ENCODE measurements at regions not wholly inside any gene's neighbourhood (a gene's known extent, or its start where the extent isn't known, plus 50 kb on each side); places are given as distances from the start of the nearest gene placed in this dataset.

DNA sequence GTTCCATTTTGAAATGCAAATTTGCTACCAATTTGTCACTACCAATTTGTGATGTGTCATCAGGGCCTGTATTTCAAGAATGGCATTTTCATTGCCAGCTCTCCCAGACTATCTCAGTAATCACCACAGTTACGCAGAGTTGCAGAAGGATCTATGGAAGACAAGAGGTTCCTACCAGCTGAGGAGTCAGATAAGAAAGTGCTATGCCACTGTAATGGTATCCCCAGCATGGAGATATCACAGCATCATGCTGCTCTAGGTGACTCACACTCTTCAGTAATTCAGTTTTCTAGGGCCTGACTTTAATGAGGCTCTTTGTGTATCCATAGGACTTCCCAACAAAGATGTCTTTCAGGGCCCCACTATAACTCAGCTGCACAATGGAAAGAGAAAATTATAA lies 490.3 kb downstream of the ARHGEF28 start:
- in situ Hi-C loops (cut with MboI), result no loop called here
- no peak overlapping the region for H3K4me2 ChIP-seq (ENCODE audit: control insufficient read depth, insufficient read depth)
- ATAC-seq (no peak), DNase-seq (ENCODE audit: low read depth, low spot score) (no peak), FAIRE-seq (no peak)
- no peak overlapping the region for H3K4me3 ChIP-seq
- intact Hi-C loops (cut with micrococcal nuclease; ENCODE audit: unreplicated experiment), result no loop called here
- 53% methylated on average over 1 of the region's 1 CpG for WGBS (ENCODE audit: insufficient coverage, insufficient replicate concordance, low lambda C conversion rate, missing lambda C conversion rate)
- CTCF ChIA-PET, result interaction anchor here (1.6 kb wide), 1 partner anchor 9 kb away, joined by 3 read pairs; no protein-coding TSS in a partner anchor
- POLR2A ChIA-PET, result interaction anchor here (0.5 kb wide), 1 partner anchor 743 kb away, joined by 5 read pairs; no protein-coding TSS in a partner anchor
- peaks cover 0 to 6% of the 10 kb centered on the region in 2 experiments; a peak in 2 of 4 replicates for H3K27me3 ChIP-seq (replicated peaks in 1 of 2; ENCODE audit: control insufficient read depth in 2 of 2, insufficient read depth in 2 of 2, low read length in 1 of 2)
- H2AFZ ChIP-seq (ENCODE audit: control insufficient read depth, low read depth, low read length), result no peak overlapping the region
- SMC1A ChIA-PET (ENCODE audit: uncharacterized antibody, unreplicated experiment), result no interaction called here
- H3K9me3 ChIP-seq (replicated peaks; ENCODE audit: control insufficient read depth, insufficient read depth, low read length), result no peaks in the 10 kb centered on the region; the same call in 2 of the 3 replicates
- BruUV-seq (replicated peaks), result no TSS peak
- RAD21 ChIA-PET (ENCODE audit: unreplicated experiment), result no interaction called here
- no peaks in the 10 kb centered on the region for H4K20me1 ChIP-seq (ENCODE audit: control insufficient read depth, insufficient read depth)
- H3K36me3 ChIP-seq (ENCODE audit: control insufficient read depth in 2 of 2, insufficient read depth in 2 of 2, low read length in 1 of 2), result no peaks in the 10 kb centered on the region
- no peak overlapping the region for H3K9ac ChIP-seq (ENCODE audit: control insufficient read depth, insufficient read depth, low read length)
- TF ChIP-seq BHLHE40 (IDR thresholded peaks at IDR 0.05; ENCODE audit: borderline replicate concordance in 1 of 2, low read depth in 2 of 2, low read length in 1 of 2), result no peak
- H3K79me2 ChIP-seq (ENCODE audit: control insufficient read depth, insufficient read depth, low read length), result no peaks in the 10 kb centered on the region
- H3K4me1 ChIP-seq (ENCODE audit: control insufficient read depth, insufficient read depth, low read length), result no peaks in the 10 kb centered on the region
- H3K27ac ChIP-seq (ENCODE audit: control insufficient read depth, insufficient read depth), result no peak overlapping the region

- no peaks in the 10 kb centered on the region for H3K36me3 ChIP-seq (ENCODE audit: control insufficient read depth in 2 of 2, insufficient read depth in 2 of 2, low read length in 1 of 2)
- POLR2A ChIA-PET, result no interaction called here
- TF ChIP-seq PKNOX1 (IDR thresholded peaks at IDR 0.05), result no peak
- no peak for TF ChIP-seq NR2F1 (conservative IDR thresholded peaks at IDR 0.05)
- no peak for TF ChIP-seq ZSCAN29 (IDR thresholded peaks at IDR 0.05)
- no peak for TF ChIP-seq MTA2 (IDR thresholded peaks at IDR 0.05; ENCODE audit: low read depth)
- TF ChIP-seq RAD21 (IDR thresholded peaks at IDR 0.05; ENCODE audit: insufficient read depth, low read depth, low read length), result no peak
- no peak for TF ChIP-seq RUNX3 (IDR thresholded peaks at IDR 0.05; ENCODE audit: low read length)
- TF ChIP-seq YBX1 (IDR thresholded peaks at IDR 0.05), result no peak
- no peak for TF ChIP-seq POU2F2 (IDR thresholded peaks at IDR 0.05; ENCODE audit: borderline replicate concordance, low read depth, low read length)
- TF ChIP-seq ZNF622 (IDR thresholded peaks at IDR 0.05), result no peak
- no peak for TF ChIP-seq MAX (IDR thresholded peaks at IDR 0.05; ENCODE audit: low read depth, low read length)
- TF ChIP-seq SREBF1 (IDR thresholded peaks at IDR 0.05; ENCODE audit: low read length), result no peak
- no peak overlapping the region for H3K4me2 ChIP-seq (ENCODE audit: control insufficient read depth, insufficient read depth)
- H3K27me3 ChIP-seq (replicated peaks in 1 of 2; ENCODE audit: control insufficient read depth in 2 of 2, insufficient read depth in 2 of 2, low read length in 1 of 2), result no peaks in the 10 kb centered on the region; a peak in 1 of 4 replicates
- no peaks in the 10 kb centered on the region for H3K4me1 ChIP-seq (ENCODE audit: control insufficient read depth, insufficient read depth, low read length)
- no peak overlapping the region for H3K27ac ChIP-seq (ENCODE audit: control insufficient read depth, insufficient read depth)
- CTCF ChIA-PET, result interaction anchor here (2.0 kb wide), 1 partner anchor 13 kb away, joined by 5 read pairs; no protein-coding TSS in a partner anchor
- no TSS peak for BruUV-seq (replicated peaks)
- FAIRE-seq (no peak), DNase-seq (ENCODE audit: low read depth, low spot score) (no peak), ATAC-seq (no peak)
- H3K4me3 ChIP-seq, result no peak overlapping the region
- WGBS (ENCODE audit: insufficient coverage, insufficient replicate concordance, low lambda C conversion rate, missing lambda C conversion rate), result 2% methylated on average over 2 of the region's 2 CpGs
- H3K79me2 ChIP-seq (ENCODE audit: control insufficient read depth, insufficient read depth, low read length), result no peaks in the 10 kb centered on the region
- no peak overlapping the region for H2AFZ ChIP-seq (ENCODE audit: control insufficient read depth, low read depth, low read length)
- SMC1A ChIA-PET (ENCODE audit: uncharacterized antibody, unreplicated experiment), result no interaction called here
- in situ Hi-C loops (cut with MboI) (no loop called here), intact Hi-C loops (cut with micrococcal nuclease; ENCODE audit: unreplicated experiment) (no loop called here)
- RAD21 ChIA-PET (ENCODE audit: unreplicated experiment), result interaction anchor here (0.9 kb wide), 1 partner anchor 43 kb away, joined by 3 read pairs; no protein-coding TSS in a partner anchor
- H3K9ac ChIP-seq (ENCODE audit: control insufficient read depth, insufficient read depth, low read length), result no peak overlapping the region
- H3K9me3 ChIP-seq (replicated peaks; ENCODE audit: control insufficient read depth, insufficient read depth, low read length), result no peaks in the 10 kb centered on the region; the same call in 2 of the 3 replicates
- no peaks in the 10 kb centered on the region for H4K20me1 ChIP-seq (ENCODE audit: control insufficient read depth, insufficient read depth)
Measured at GRCh38 chr5:74113927-74114326, 487.9 kb downstream of the ARHGEF28 start.
